GM21526 (cell line): ENCODE measurements at regions not wholly inside any gene's neighbourhood (a gene's known extent, or its start where the extent isn't known, plus 50 kb on each side); places are given as distances from the start of the nearest gene placed in this dataset.

Source experiments
- ATAC-seq: cut with Tn5 transposase; IDR thresholded peaks from one replicate; pipeline ENCODE4 v1.9.1; 2021; ENCODE audit warnings: moderate library complexity; ENCODE audit not compliant: unreplicated experiment, low FRiP score

DNA sequence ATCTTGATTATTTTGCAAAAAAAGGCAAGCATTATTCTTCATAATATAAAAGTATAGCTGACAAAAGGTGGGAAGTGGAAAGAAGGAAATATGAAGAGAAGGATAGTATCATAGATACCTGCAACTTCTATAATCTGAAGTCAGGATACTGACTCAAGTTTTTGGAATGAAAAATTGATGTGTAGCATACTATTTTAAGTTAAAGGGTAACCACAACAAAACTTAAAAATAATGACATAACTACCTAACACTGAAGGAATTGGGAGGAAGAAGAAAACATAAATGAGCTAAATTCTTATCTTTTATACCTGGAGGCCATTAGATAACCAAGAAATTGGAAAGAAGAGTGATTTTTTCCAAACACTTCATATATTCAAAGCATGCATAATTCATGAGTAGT is 51.8 kb upstream of the TLE1 start:
- ATAC-seq, result no peak

- ATAC-seq, result no peak
Observed at GRCh38 chr9:81748091-81748490, 58.7 kb upstream of the TLE1 start.

DNA sequence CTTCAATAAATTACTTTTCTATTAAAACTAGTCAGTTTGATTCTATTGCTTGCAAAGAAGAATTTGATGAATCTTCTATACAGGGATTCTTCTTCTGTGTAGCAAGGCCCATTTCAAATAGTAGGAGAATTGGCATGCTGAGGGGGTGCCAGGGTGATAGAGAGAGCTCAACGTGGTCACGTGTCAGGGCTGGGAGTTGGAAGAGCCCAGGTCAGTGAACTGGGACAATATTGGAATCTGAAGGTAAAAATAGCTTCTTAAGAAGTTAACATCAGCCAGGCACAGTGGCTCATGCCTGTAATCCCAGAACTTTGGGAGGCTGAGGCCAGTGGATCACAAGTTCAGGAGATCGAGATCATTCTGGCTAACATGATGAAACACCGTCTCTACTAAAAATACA is 64.1 kb upstream of the TLE1 start:
- ATAC-seq, result no peak

DNA sequence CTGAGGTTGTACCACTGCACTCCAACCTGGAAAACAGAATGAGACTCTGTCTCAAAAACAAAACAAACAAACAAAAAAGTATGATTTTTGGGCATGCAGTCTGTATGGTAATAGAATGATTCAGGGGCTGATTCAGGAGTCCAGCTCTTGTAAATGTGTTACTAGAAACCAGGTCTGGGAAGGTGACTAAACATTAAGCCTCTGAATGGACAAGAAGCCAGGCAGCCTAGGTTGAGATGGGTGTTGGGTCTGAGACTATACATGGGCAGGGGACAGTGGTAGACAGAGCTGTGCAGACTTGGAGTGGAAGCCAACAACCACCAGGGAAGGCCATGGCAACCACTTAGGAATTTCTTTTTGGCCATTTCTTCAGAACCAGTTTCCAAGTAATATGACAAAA is 64.9 kb upstream of the TLE1 start:
- no peak for ATAC-seq

DNA sequence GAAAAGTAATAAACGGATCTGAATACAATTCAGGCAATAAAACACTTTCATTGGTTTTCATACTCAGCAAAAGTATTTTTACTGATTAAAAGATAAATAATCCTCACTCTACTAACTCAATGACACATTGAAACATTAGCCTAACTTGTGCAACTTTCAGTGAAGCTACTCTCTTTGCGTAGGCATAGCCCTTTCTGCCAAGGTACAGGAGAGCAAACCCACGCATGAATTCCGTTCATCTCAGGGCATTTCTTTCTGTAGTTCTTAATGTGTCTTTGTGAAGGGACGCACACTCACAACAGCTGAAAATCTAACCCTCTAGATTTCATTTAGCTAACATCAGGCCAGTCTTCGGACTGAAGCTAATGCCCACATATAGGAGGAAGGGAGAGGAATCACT is 66.4 kb upstream of the TLE1 start:
- no peak for ATAC-seq

- no peak for ATAC-seq
Observed at GRCh38 chr9:81756561-81756960, 67.2 kb upstream of the TLE1 start.

- no peak for ATAC-seq
Observed at GRCh38 chr9:81758123-81758797, 68.9 kb upstream of the TLE1 start.

DNA sequence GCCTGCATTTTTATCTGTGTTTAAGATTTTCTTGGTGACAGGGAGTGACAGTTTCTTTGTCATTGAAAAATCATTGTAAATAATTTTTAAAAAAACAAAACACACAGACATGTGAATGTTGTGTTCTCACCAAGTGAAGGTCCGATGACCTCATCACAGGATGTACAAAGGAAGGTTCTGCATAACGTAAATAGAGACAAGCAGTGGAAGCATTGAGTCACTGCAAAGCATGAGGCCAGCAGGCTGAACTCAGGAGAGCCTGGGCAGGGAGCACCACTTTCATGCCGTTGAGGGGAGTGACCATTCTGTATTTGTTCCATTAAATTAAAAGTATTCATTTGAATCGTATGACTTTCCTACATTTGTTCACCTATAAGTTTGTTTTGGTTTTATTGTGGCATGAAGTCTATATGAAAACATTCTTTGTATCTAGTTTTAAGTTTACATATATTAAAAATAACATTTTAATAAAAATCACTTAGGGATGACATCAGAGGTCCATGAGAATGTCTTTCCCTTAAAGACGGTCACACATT is 70.4 kb upstream of the TLE1 start:
- no peak for ATAC-seq

GRCh38 chr9:81767921-81768320 is 78.6 kb upstream of the TLE1 start:
- ATAC-seq, result no peak

GRCh38 chr9:81771571-81771970 is 82.2 kb upstream of the TLE1 start:
- ATAC-seq, result no peak

DNA sequence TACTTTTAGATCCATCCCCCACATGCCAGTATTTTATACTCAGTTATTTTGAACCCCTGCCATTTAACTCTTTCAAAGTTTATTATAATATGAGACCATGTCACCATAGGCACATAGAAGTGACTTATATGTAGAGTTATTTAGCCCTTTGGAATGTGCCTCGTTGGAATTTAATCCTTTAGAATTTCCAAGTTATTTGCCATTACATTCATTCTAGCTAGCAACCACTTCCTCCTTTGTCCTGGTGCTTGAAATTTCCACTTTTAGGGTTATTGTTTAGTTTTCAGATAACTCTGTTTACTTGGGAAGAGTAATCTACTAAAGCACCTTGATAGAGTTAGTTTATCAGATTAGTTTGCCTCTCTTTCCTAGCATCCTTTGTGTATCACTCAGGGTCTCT is 82.8 kb upstream of the TLE1 start:
- no peak for ATAC-seq

- no peak for ATAC-seq
Observed at GRCh38 chr9:81776390-81776789, 87.0 kb upstream of the TLE1 start.

DNA sequence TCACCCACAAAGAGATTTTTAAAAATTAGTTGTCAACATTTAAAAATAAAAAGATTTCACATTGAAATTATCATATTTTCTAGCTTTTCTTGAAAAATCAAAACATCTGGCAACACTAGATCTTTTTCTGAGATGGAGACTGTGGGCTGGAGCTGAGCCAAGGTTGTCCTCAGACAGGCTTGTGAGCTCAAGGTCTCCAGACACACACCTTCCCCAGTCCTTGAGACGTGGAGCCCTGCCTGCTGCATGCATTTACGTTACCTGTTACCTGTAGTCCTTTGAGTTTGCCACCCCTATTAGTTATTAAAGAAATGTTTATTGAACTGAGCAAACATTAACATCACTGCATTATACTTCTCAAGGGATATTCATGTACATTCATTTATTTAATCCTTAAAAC is 87.5 kb upstream of the TLE1 start:
- ATAC-seq, result no peak

DNA sequence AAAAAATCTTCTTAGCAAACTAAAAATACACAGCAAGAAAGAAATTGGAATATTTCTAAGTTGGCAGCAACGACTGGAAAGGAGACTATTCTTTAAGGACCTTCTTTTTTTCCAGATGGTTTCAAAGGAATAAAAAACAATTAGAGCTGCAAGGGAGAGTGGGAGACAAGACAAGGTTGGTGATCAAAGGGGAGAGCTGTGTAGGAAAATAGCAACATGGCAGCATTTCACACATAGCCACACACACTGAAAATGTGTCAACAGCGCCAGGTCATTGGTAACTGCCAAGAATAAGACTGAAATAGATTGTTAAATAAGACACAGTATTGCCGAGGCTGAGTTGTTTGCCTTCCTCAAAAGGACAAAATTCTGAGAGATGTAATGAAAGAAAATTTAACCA is 88.1 kb upstream of the TLE1 start:
- no peak for ATAC-seq

GRCh38 chr9:81782313-81782995 is 93.1 kb upstream of the TLE1 start:
- ATAC-seq, result no peak

- ATAC-seq, result no peak
Observed at GRCh38 chr9:81787747-81788632, 98.6 kb upstream of the TLE1 start.

- ATAC-seq, result no peak
Observed at GRCh38 chr9:81789721-81790120, 100.4 kb upstream of the TLE1 start.

DNA sequence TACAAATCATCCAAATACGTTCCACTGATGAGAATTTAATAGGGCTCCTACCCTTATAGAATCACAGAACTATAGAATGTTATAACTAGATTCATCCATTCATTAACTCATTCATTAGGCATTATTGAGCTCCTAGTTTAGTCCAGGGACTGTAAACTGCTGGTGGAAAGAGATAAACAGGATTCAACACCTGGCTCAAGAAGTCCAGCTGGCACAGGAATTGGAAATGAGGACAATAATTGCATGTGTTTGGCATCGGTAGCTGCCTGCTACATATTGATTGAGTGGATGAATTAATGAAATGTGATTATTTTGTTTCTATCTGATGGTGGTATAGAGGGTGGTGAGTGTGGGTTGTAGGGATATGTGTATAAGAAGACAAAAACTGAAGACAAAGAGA is 100.8 kb upstream of the TLE1 start:
- ATAC-seq, result no peak

GRCh38 chr9:81791076-81791475 is 101.7 kb upstream of the TLE1 start:
- no peak for ATAC-seq

GRCh38 chr9:81798606-81799005 is 109.3 kb upstream of the TLE1 start:
- ATAC-seq, result no peak

DNA sequence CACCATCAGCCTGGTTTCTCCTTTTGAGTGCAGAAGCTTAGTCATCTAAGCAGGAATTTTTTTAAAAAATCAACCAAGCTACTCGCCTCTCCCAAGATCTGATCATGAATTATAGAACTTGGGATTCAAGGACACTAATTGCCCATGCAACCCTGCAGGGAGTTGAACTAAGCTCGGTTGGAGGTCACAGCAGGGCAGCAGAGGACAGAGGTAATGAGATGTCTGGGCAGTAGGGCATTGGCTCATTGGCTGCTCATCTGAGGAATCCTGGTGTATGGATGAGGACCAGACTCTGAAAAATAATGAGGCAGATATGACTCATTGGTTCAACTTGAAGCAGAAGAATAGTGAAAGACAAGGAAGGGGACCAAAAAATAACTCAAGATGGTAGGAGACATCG is 111.8 kb upstream of the TLE1 start:
- ATAC-seq, result no peak
